WTC11 (cell line): ENCODE measurements at regions not wholly inside any gene's neighbourhood (a gene's known extent, or its start where the extent isn't known, plus 50 kb on each side); places are given as distances from the start of the nearest gene placed in this dataset.

Experiments
- ATAC-seq: fragments of 200-7000 bp; cut with Tn5 transposase; 2 replicates; pipeline ENCODE4 v1.10.0; 2021; ENCODE audit warnings: mild to moderate bottlenecking, moderate library complexity
- CTCF ChIA-PET: fragments of 300-600 bp; sonication (Branson Sonifier 250); formaldehyde crosslinking; loops from one replicate; lab custom pipeline; 2021; ENCODE audit warnings: antibody characterized with exemption; lab: Charles Lee
- POLR2A ChIA-PET: fragments of 350-600 bp; sonication (Branson Sonifier 250); formaldehyde crosslinking; loops from one replicate; lab custom pipeline; 2021; ENCODE audit warnings: antibody characterized with exemption; lab: Charles Lee
- DNase-seq: peaks from one replicate; pipeline ENCODE4 v3.0.0; 2021; ENCODE audit warnings: low spot score
- H3K27ac Mint-ChIP-seq: 2 replicates; pipeline ENCODE4 v1.8.0; 2021; ENCODE audit warnings: mixed read lengths
- H3K27me3 Mint-ChIP-seq: 2 replicates; pipeline ENCODE4 v1.8.0; 2021; ENCODE audit warnings: low read depth, mild to moderate bottlenecking, moderate library complexity, mixed read lengths
- H3K36me3 Mint-ChIP-seq: 2 replicates; pipeline ENCODE4 v1.8.0; 2021; ENCODE audit warnings: mixed read lengths
- H3K4me1 Mint-ChIP-seq: 2 replicates; pipeline ENCODE4 v1.8.0; 2022; ENCODE audit warnings: mixed read lengths
- H3K4me3 Mint-ChIP-seq: 2 replicates; pipeline ENCODE4 v1.8.0; 2021; ENCODE audit warnings: mild to moderate bottlenecking, moderate library complexity, mixed read lengths
- H3K9me3 Mint-ChIP-seq: 2 replicates; pipeline ENCODE4 v1.8.0; 2021; ENCODE audit warnings: mixed read lengths
- AFF4 ChIP-seq: sonication (generic); formaldehyde crosslinking; IDR thresholded peaks from 2 replicates; pipeline ENCODE4 v1.8.1; 2023; ENCODE audit warnings: mild to moderate bottlenecking, missing genetic modification reagents, borderline replicate concordance
- ATF6 ChIP-seq: sonication (generic); formaldehyde crosslinking; IDR thresholded peaks from 2 replicates; pipeline ENCODE4 v1.8.1; 2023; ENCODE audit warnings: mild to moderate bottlenecking, missing genetic modification reagents
- CBFB ChIP-seq: sonication (generic); formaldehyde crosslinking; IDR thresholded peaks from 2 replicates; pipeline ENCODE4 v1.8.1; 2022; ENCODE audit warnings: mild to moderate bottlenecking, low read depth, missing genetic modification reagents
- CDX4 ChIP-seq: fragments of 250-450 bp; sonication (Bioruptor Pico); IDR thresholded peaks from 2 replicates; pipeline ENCODE4 v1.9.0; 2021; ENCODE audit warnings: moderate library complexity, mild to moderate bottlenecking, inconsistent platforms, borderline replicate concordance
- E2F1 ChIP-seq: sonication (generic); formaldehyde crosslinking; IDR thresholded peaks from 2 replicates; pipeline ENCODE4 v1.8.0; 2022; ENCODE audit warnings: mild to moderate bottlenecking, missing genetic modification reagents
- FOXP1 ChIP-seq: sonication (generic); formaldehyde crosslinking; IDR thresholded peaks from 2 replicates; pipeline ENCODE4 v1.8.0; 2022; ENCODE audit warnings: missing genetic modification reagents, mild to moderate bottlenecking, moderate library complexity, borderline replicate concordance
- GTF2I ChIP-seq: fragments of 250-450 bp; sonication (Bioruptor Pico); conservative IDR thresholded peaks from 2 replicates; pipeline ENCODE4 v1.4.0; 2021; ENCODE audit warnings: mild to moderate bottlenecking
- HMGA2 ChIP-seq: fragments of 250-450 bp; sonication (Bioruptor Pico); IDR thresholded peaks from 2 replicates; pipeline ENCODE4 v1.4.0; 2021; ENCODE audit warnings: mild to moderate bottlenecking, moderate library complexity
- MXD4 ChIP-seq: fragments of 250-450 bp; sonication (Bioruptor Pico); IDR thresholded peaks from 2 replicates; pipeline ENCODE4 v1.8.0; 2021; ENCODE audit warnings: mild to moderate bottlenecking, moderate library complexity, borderline replicate concordance
- STAT6 ChIP-seq: sonication (generic); formaldehyde crosslinking; conservative IDR thresholded peaks from 2 replicates; pipeline ENCODE4 v1.8.1; 2023; ENCODE audit warnings: mild to moderate bottlenecking, low read depth, missing genetic modification reagents, moderate library complexity
- TEAD4 ChIP-seq: sonication (generic); formaldehyde crosslinking; IDR thresholded peaks from 2 replicates; pipeline ENCODE4 v1.8.0; 2022; ENCODE audit warnings: mild to moderate bottlenecking, missing genetic modification reagents
- USF2 ChIP-seq: sonication (generic); formaldehyde crosslinking; IDR thresholded peaks from 2 replicates; pipeline ENCODE4 v1.8.1; 2023; ENCODE audit warnings: mild to moderate bottlenecking, missing genetic modification reagents, moderate library complexity
- ZMAT4 ChIP-seq: fragments of 250-450 bp; sonication (Bioruptor Pico); IDR thresholded peaks from 2 replicates; pipeline ENCODE4 v1.9.0; 2021; ENCODE audit warnings: mild to moderate bottlenecking
- ZNF281 ChIP-seq: sonication (generic); formaldehyde crosslinking; IDR thresholded peaks from 2 replicates; pipeline ENCODE4 v1.8.0; 2023; ENCODE audit warnings: mild to moderate bottlenecking, missing genetic modification reagents
- ZNF416 ChIP-seq: fragments of 250-450 bp; sonication (Bioruptor Pico); IDR thresholded peaks from 2 replicates; pipeline ENCODE4 v1.9.0; 2021; ENCODE audit warnings: mild to moderate bottlenecking, inconsistent platforms
- ZNF532 ChIP-seq: fragments of 250-450 bp; sonication (Bioruptor Pico); IDR thresholded peaks from 2 replicates; pipeline ENCODE4 v1.9.0; 2021; ENCODE audit warnings: mild to moderate bottlenecking, borderline replicate concordance

- POLR2A ChIA-PET = no interaction called here
- H3K27ac Mint-ChIP-seq = no peak overlapping the region
- H3K4me3 Mint-ChIP-seq = no peak overlapping the region
- CTCF ChIA-PET = no interaction called here
- H3K9me3 Mint-ChIP-seq = no peaks in the 10 kb centered on the region
- H3K27me3 Mint-ChIP-seq = no peaks in the 10 kb centered on the region
- no peaks in the 10 kb centered on the region for H3K36me3 Mint-ChIP-seq
- ATAC-seq (no peak), DNase-seq (no peak)
- peaks cover 6% of the 10 kb centered on the region for H3K4me1 Mint-ChIP-seq
- TF ChIP-seq ZNF532 (no peak), USF2 (CRISPR knock-in tag) (no peak), MXD4 (CRISPR knock-in tag) (no peak), ZMAT4 (no peak), ZNF281 (no peak), GTF2I (CRISPR knock-in tag) (no peak), HMGA2 (CRISPR knock-in tag) (no peak), CDX4 (no peak), STAT6 (CRISPR knock-in tag) (no peak), E2F1 (no peak), AFF4 (no peak), ZNF416 (CRISPR knock-in tag) (no peak), TEAD4 (no peak), ATF6 (CRISPR knock-in tag) (no peak), FOXP1 (CRISPR knock-in tag) (no peak), CBFB (CRISPR knock-in tag) (no peak)
Measured at GRCh38 chr13:105871768-105872167, 663.7 kb downstream of the EFNB2 start.
